ENCODE measurements at regions not wholly inside any gene's neighbourhood (a gene's known extent, or its start where the extent isn't known, plus 50 kb on each side); places are given as distances from the start of the nearest gene placed in this dataset.

GRCh38 chr20:62583424-62583920 lies 58.8 kb upstream of the SLCO4A1 start:
- in situ Hi-C loops (cut with HindIII; ENCODE audit: low sequenced_read_pairs): no loop called here
- DNase-seq (ENCODE audit: low read depth, low spot score): no peak

GRCh38 chr20:62584671-62585460 lies 57.4 kb upstream of the SLCO4A1 start:
- no peak for TF ChIP-seq CTCF (IDR thresholded peaks at IDR 0.05; ENCODE audit: low read depth, low read length)
- DNase-seq (ENCODE audit: low read depth, low spot score): no peak
- in situ Hi-C loops (cut with HindIII; ENCODE audit: low sequenced_read_pairs): no loop called here
- H3K4me3 ChIP-seq (ENCODE audit: low read depth, low read length): no peak overlapping the region

More at GRCh38 chr20:62583424-62583920, 58.8 kb upstream of the SLCO4A1 start:
- no peak overlapping the region for H3K4me3 ChIP-seq (ENCODE audit: low read depth, low read length)
- no peak for TF ChIP-seq CTCF (IDR thresholded peaks at IDR 0.05; ENCODE audit: low read depth, low read length)

- H3K4me3 ChIP-seq (ENCODE audit: low read depth, low read length): no peak overlapping the region
- in situ Hi-C loops (cut with HindIII; ENCODE audit: low sequenced_read_pairs): no loop called here
- no peak for DNase-seq (ENCODE audit: low read depth, low spot score)
- TF ChIP-seq CTCF (IDR thresholded peaks at IDR 0.05; ENCODE audit: low read depth, low read length): no peak
Measured at GRCh38 chr20:62585461-62585970, 56.8 kb upstream of the SLCO4A1 start.

- no peak for TF ChIP-seq CTCF (IDR thresholded peaks at IDR 0.05; ENCODE audit: low read depth, low read length)
- DNase-seq (ENCODE audit: low read depth, low spot score): no peak
- in situ Hi-C loops (cut with HindIII; ENCODE audit: low sequenced_read_pairs): no loop called here
- no peak overlapping the region for H3K4me3 ChIP-seq (ENCODE audit: low read depth, low read length)
Measured at GRCh38 chr20:62586799-62587198, 55.5 kb upstream of the SLCO4A1 start.

- DNase-seq (ENCODE audit: low read depth, low spot score): no peak
- no peak overlapping the region for H3K4me3 ChIP-seq (ENCODE audit: low read depth, low read length)
- in situ Hi-C loops (cut with HindIII; ENCODE audit: low sequenced_read_pairs): no loop called here
- no peak for TF ChIP-seq CTCF (IDR thresholded peaks at IDR 0.05; ENCODE audit: low read depth, low read length)
Measured at GRCh38 chr20:62587757-62588402, 54.4 kb upstream of the SLCO4A1 start.

GRCh38 chr20:62588458-62589149 lies 53.7 kb upstream of the SLCO4A1 start:
- no peak for TF ChIP-seq CTCF (IDR thresholded peaks at IDR 0.05; ENCODE audit: low read depth, low read length)
- in situ Hi-C loops (cut with HindIII; ENCODE audit: low sequenced_read_pairs): no loop called here
- no peak for DNase-seq (ENCODE audit: low read depth, low spot score)
- no peak overlapping the region for H3K4me3 ChIP-seq (ENCODE audit: low read depth, low read length)

Measured in astrocyte of the spinal cord (primary cell).